Liver (tissue), 8 donors: ENCODE measurements at regions not wholly inside any gene's neighbourhood (a gene's known extent, or its start where the extent isn't known, plus 50 kb on each side); places are given as distances from the start of the nearest gene placed in this dataset.

Source experiments
- DNase-seq: peaks from one replicate; pipeline ENCODE4 v3.0.0-alpha.2; 2017; ENCODE audit warnings: low spot score
- H3K27ac ChIP-seq, 2 donors: one replicate each; pipeline ENCODE4 v1.7.0; 2013; ENCODE audit warnings: inconsistent platforms in 2 of 2, low read length in 2 of 2, control low read depth in 1 of 2, low read depth in 1 of 2, mild to moderate bottlenecking in 1 of 2
- H3K27me3 ChIP-seq, 4 donors: one replicate each; pipeline versions ENCODE4 v1.6.1 to v1.7.0; 2013; ENCODE audit warnings: low read length in 3 of 4, inconsistent platforms in 1 of 4, mild to moderate bottlenecking in 1 of 4, moderate library complexity in 1 of 4; ENCODE audit not compliant: control insufficient read depth in 4 of 4, insufficient read depth in 4 of 4
- H3K36me3 ChIP-seq, 4 donors: one replicate each; pipeline versions ENCODE4 v1.6.1 to v1.7.0; 2013; ENCODE audit warnings: low read length in 3 of 4, mild to moderate bottlenecking in 3 of 4, low read depth in 1 of 4, moderate library complexity in 1 of 4; ENCODE audit not compliant: control insufficient read depth in 4 of 4, insufficient read depth in 3 of 4
- H3K4me1 ChIP-seq, 4 donors: one replicate each; pipeline versions ENCODE4 v1.6.1 to v1.7.0; 2013; ENCODE audit warnings: low read length in 3 of 4, mild to moderate bottlenecking in 3 of 4, moderate library complexity in 1 of 4; ENCODE audit not compliant: control insufficient read depth in 4 of 4, insufficient read depth in 4 of 4
- H3K4me3 ChIP-seq, 3 donors: one replicate each; pipeline versions ENCODE4 v1.6.1 to v1.7.0; 2013; ENCODE audit warnings: low read length in 3 of 3, control low read depth in 1 of 3, low read depth in 1 of 3, mild to moderate bottlenecking in 1 of 3
- H3K9ac ChIP-seq, 2 donors: one replicate each; pipeline ENCODE4 v1.7.0; 2013; ENCODE audit warnings: low read length in 2 of 2, mild to moderate bottlenecking in 2 of 2, moderate library complexity in 2 of 2, control low read depth in 1 of 2, low read depth in 1 of 2
- H3K9me3 ChIP-seq, 4 donors: one replicate each; pipeline versions ENCODE4 v1.6.1 to v1.7.0; 2013; ENCODE audit warnings: low read length in 3 of 4; ENCODE audit not compliant: control insufficient read depth in 4 of 4
- ATF3 ChIP-seq: IDR thresholded peaks from 2 replicates; pipeline ENCODE4 v1.6.1; 2016; ENCODE audit warnings: antibody characterized with exemption
- EGR1 ChIP-seq, 2 donors: IDR thresholded peaks; 2 replicates each; pipeline ENCODE4 v1.6.1; 2016 to 2018; ENCODE audit warnings: antibody characterized with exemption in 2 of 2, low read depth in 2 of 2
- FOXA1 ChIP-seq: IDR thresholded peaks from 2 replicates; pipeline ENCODE4 v1.6.1; 2016; ENCODE audit warnings: antibody characterized with exemption
- FOXA2 ChIP-seq: IDR thresholded peaks from 2 replicates; pipeline ENCODE4 v1.6.1; 2016; ENCODE audit warnings: antibody characterized with exemption
- GABPA ChIP-seq, 2 donors: IDR thresholded peaks in 1 of 2; conservative IDR thresholded peaks in 1 of 2; 2 replicates each; pipeline ENCODE4 v1.6.1; 2016; ENCODE audit warnings: antibody characterized with exemption in 2 of 2, mild to moderate bottlenecking in 1 of 2, moderate library complexity in 1 of 2
- HNF4A ChIP-seq, 2 donors: conservative IDR thresholded peaks; 2 replicates each; pipeline ENCODE4 v1.6.1; 2016; ENCODE audit warnings: antibody characterized with exemption in 2 of 2, mild to moderate bottlenecking in 2 of 2
- HNF4G ChIP-seq: IDR thresholded peaks from 2 replicates; pipeline ENCODE4 v1.6.1; 2016; ENCODE audit warnings: antibody characterized with exemption
- JUND ChIP-seq, 2 donors: IDR thresholded peaks; 2 replicates each; pipeline ENCODE4 v1.6.1; 2016; ENCODE audit warnings: antibody characterized with exemption in 2 of 2
- NR2F2 ChIP-seq: IDR thresholded peaks from 2 replicates; pipeline ENCODE4 v1.6.1; 2016; ENCODE audit warnings: antibody characterized with exemption
- RAD21 ChIP-seq, 2 donors: IDR thresholded peaks; 2 replicates each; pipeline ENCODE4 v1.6.1; 2016; ENCODE audit warnings: antibody characterized with exemption in 2 of 2, mild to moderate bottlenecking in 2 of 2
- RXRA ChIP-seq, 2 donors: IDR thresholded peaks; 2 replicates each; pipeline ENCODE4 v1.6.1; 2017 to 2018; ENCODE audit warnings: antibody characterized with exemption in 2 of 2, mild to moderate bottlenecking in 1 of 2
- SP1 ChIP-seq: IDR thresholded peaks from 2 replicates; pipeline ENCODE4 v1.6.1; 2018; ENCODE audit warnings: antibody characterized with exemption, mild to moderate bottlenecking
- TAF1 ChIP-seq: conservative IDR thresholded peaks from 2 replicates; pipeline ENCODE4 v1.6.1; 2016; ENCODE audit warnings: antibody characterized with exemption, mild to moderate bottlenecking
- YY1 ChIP-seq: IDR thresholded peaks from 2 replicates; pipeline ENCODE4 v1.6.1; 2016; ENCODE audit warnings: antibody characterized with exemption, mild to moderate bottlenecking
- ZBTB33 ChIP-seq: IDR thresholded peaks from 2 replicates; pipeline ENCODE4 v1.6.1; 2016; ENCODE audit warnings: antibody characterized with exemption
- WGBS: extraction: QIAGEN DNeasy Blood & Tissue Kit; methylation state at CpG from one replicate; pipeline ENCODE4 v1.1.7; 2013; 5-methylcytosine and 5-hydroxymethylcytosine counted together
- TF ChIP-seq, protein P1 (sequence below): fragments of 150-350 bp; IDR thresholded peaks from 2 replicates; pipeline ENCODE4 v1.5.1; 2017; ENCODE audit warnings: improper control_type of control experiment, low read depth, low read length; ENCODE audit not compliant: missing input control
- TF ChIP-seq, protein P2 (sequence below): IDR thresholded peaks from 2 replicates; pipeline ENCODE4 v1.6.1; 2016; ENCODE audit warnings: antibody characterized with exemption
- TF ChIP-seq, protein P3 (sequence below): IDR thresholded peaks from 2 replicates; pipeline ENCODE4 v1.6.1; 2016; ENCODE audit warnings: antibody characterized with exemption, mild to moderate bottlenecking
- donor health status: healthy.
- donor health status: healthy.
- donor health status: healthy.
- donor health status: healthy.
- donor health status: healthy.

DNA sequence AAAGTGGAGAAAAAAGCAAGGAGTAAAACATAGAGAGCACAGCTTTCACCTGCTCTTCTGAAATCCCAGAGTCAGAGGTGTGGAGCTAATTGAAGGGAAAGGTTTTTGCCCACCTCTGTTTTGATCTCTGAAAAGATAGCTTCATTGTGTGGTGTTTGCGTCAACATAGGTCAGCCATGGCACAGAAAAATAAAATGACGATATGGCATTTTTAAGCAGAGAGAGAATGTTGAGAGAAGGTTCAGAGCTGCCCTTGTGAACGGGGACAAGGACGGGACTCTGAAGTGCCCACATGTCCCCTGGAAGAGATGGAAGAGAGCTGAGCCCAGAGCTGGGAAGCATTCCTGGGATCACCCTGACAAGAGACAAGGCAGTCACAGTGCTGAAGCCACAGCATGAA, 249.4 kb upstream of the PLSCR5 start:
- TF ChIP-seq, protein P1, sequence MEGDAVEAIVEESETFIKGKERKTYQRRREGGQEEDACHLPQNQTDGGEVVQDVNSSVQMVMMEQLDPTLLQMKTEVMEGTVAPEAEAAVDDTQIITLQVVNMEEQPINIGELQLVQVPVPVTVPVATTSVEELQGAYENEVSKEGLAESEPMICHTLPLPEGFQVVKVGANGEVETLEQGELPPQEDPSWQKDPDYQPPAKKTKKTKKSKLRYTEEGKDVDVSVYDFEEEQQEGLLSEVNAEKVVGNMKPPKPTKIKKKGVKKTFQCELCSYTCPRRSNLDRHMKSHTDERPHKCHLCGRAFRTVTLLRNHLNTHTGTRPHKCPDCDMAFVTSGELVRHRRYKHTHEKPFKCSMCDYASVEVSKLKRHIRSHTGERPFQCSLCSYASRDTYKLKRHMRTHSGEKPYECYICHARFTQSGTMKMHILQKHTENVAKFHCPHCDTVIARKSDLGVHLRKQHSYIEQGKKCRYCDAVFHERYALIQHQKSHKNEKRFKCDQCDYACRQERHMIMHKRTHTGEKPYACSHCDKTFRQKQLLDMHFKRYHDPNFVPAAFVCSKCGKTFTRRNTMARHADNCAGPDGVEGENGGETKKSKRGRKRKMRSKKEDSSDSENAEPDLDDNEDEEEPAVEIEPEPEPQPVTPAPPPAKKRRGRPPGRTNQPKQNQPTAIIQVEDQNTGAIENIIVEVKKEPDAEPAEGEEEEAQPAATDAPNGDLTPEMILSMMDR, result no peak
- no peak for TF ChIP-seq HNF4G
- TF ChIP-seq, protein P2, sequence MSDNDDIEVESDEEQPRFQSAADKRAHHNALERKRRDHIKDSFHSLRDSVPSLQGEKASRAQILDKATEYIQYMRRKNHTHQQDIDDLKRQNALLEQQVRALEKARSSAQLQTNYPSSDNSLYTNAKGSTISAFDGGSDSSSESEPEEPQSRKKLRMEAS, result no peak
- TF ChIP-seq FOXA2, result no peak
- no peak for TF ChIP-seq JUND (IDR thresholded peaks at IDR 0.05)
- TF ChIP-seq NR2F2, result no peak
- no peak for TF ChIP-seq FOXA1

GRCh38 chr3:146851665-146852064, 246.5 kb upstream of the PLSCR5 start:
- DNase-seq, result no peak
- WGBS, result 54% methylated on average over 2 of the region's 2 CpGs

More for the DNA sequence above, 249.4 kb upstream of the PLSCR5 start:
- Histone ChIP-seq H3K4me3 (no peak overlapping the region), H3K36me3 (no peaks in the 10 kb centered on the region), H3K9ac (no peak overlapping the region), H3K4me1 (no peaks in the 10 kb centered on the region), H3K9me3 (no peaks in the 10 kb centered on the region), H3K27ac (no peak overlapping the region), H3K27me3 (no peaks in the 10 kb centered on the region)
- WGBS, result 76% methylated on average over 4 of the region's 4 CpGs
- no peak for DNase-seq

More at GRCh38 chr3:146851665-146852064, 246.5 kb upstream of the PLSCR5 start:
- no peaks in the 10 kb centered on the region for H3K4me1 ChIP-seq
- H3K27ac ChIP-seq, result no peak overlapping the region
- no peak for TF ChIP-seq YY1
- no peak for TF ChIP-seq ATF3
- TF ChIP-seq RAD21 (IDR thresholded peaks at IDR 0.05), result no peak
- TF ChIP-seq JUND (IDR thresholded peaks at IDR 0.05), result no peak
- no peak for TF ChIP-seq FOXA1
- TF ChIP-seq, protein P3, sequence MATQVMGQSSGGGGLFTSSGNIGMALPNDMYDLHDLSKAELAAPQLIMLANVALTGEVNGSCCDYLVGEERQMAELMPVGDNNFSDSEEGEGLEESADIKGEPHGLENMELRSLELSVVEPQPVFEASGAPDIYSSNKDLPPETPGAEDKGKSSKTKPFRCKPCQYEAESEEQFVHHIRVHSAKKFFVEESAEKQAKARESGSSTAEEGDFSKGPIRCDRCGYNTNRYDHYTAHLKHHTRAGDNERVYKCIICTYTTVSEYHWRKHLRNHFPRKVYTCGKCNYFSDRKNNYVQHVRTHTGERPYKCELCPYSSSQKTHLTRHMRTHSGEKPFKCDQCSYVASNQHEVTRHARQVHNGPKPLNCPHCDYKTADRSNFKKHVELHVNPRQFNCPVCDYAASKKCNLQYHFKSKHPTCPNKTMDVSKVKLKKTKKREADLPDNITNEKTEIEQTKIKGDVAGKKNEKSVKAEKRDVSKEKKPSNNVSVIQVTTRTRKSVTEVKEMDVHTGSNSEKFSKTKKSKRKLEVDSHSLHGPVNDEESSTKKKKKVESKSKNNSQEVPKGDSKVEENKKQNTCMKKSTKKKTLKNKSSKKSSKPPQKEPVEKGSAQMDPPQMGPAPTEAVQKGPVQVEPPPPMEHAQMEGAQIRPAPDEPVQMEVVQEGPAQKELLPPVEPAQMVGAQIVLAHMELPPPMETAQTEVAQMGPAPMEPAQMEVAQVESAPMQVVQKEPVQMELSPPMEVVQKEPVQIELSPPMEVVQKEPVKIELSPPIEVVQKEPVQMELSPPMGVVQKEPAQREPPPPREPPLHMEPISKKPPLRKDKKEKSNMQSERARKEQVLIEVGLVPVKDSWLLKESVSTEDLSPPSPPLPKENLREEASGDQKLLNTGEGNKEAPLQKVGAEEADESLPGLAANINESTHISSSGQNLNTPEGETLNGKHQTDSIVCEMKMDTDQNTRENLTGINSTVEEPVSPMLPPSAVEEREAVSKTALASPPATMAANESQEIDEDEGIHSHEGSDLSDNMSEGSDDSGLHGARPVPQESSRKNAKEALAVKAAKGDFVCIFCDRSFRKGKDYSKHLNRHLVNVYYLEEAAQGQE, result no peak
- no peak for TF ChIP-seq HNF4A (conservative IDR thresholded peaks at IDR 0.05)
- TF ChIP-seq, protein P2, result no peak
- TF ChIP-seq GABPA (IDR thresholded peaks at IDR 0.05 in 1 of 2, conservative IDR thresholded peaks at IDR 0.05 in 1 of 2), result no peak
- TF ChIP-seq FOXA2, result no peak
- no peak for TF ChIP-seq ZBTB33
- TF ChIP-seq SP1, result no peak
- no peak for TF ChIP-seq HNF4G
- TF ChIP-seq TAF1, result no peak
- TF ChIP-seq RXRA (IDR thresholded peaks at IDR 0.05), result no peak
- no peak for TF ChIP-seq EGR1 (IDR thresholded peaks at IDR 0.05; ENCODE audit: low read depth in 2 of 2)
- TF ChIP-seq, protein P1, result no peak
- H3K4me3 ChIP-seq, result no peak overlapping the region
- H3K36me3 ChIP-seq, result no peaks in the 10 kb centered on the region
- no peaks in the 10 kb centered on the region for H3K9me3 ChIP-seq
- H3K27me3 ChIP-seq, result no peaks in the 10 kb centered on the region
- no peak overlapping the region for H3K9ac ChIP-seq
